Ovary (tissue), 7 donors: ENCODE measurements at regions not wholly inside any gene's neighbourhood (a gene's known extent, or its start where the extent isn't known, plus 50 kb on each side); places are given as distances from the start of the nearest gene placed in this dataset.

Experiments
- DNase-seq, 5 donors: peaks; one replicate each; pipeline ENCODE4 v3.0.0-alpha.2; 2019 to 2020
- H3K27ac ChIP-seq, 2 donors: fragments of 200-600 bp; one replicate each; pipeline versions ENCODE4 v1.5.1 to v1.8.0; 2019 to 2022
- H3K27me3 ChIP-seq: fragments of 200-600 bp; one replicate; pipeline ENCODE4 v1.8.0; 2022
- H3K36me3 ChIP-seq: fragments of 200-600 bp; sonication (generic); one replicate; pipeline ENCODE4 v1.5.1; 2019
- H3K4me1 ChIP-seq: one replicate; pipeline ENCODE4 v1.8.1; 2013; ENCODE audit warnings: mild to moderate bottlenecking, moderate library complexity; ENCODE audit not compliant: insufficient read depth
- H3K4me3 ChIP-seq: fragments of 200-600 bp; sonication (generic); one replicate; pipeline ENCODE4 v1.5.1; 2017
- H3K9me3 ChIP-seq, 2 donors: fragments of 200-600 bp in 1 of 2; sonication (generic) in 1 of 2; one replicate each; pipeline versions ENCODE4 v1.5.1 to v1.8.1; 2013 to 2019; ENCODE audit warnings: mild to moderate bottlenecking in 1 of 2, moderate library complexity in 1 of 2
- CTCF ChIP-seq, 3 donors: fragments of 450-650 bp in 2 of 3; fragments of 200-600 bp in 1 of 3; IDR thresholded peaks; one replicate each; pipeline versions ENCODE4 v1.5.1 to v1.8.0; 2016 to 2022; ENCODE audit warnings: antibody characterized with exemption in 3 of 3, mild to moderate bottlenecking in 1 of 3
- EP300 ChIP-seq: sonication (generic); formaldehyde crosslinking; IDR thresholded peaks from one replicate; pipeline ENCODE4 v1.6.1; 2017; ENCODE audit warnings: antibody characterized with exemption
- POLR2A ChIP-seq: fragments of 450-650 bp; IDR thresholded peaks from one replicate; pipeline ENCODE4 v1.6.1; 2017; ENCODE audit warnings: antibody characterized with exemption, mild to moderate bottlenecking, moderate library complexity
- WGBS, 3 donors: extraction: QIAGEN DNeasy Blood & Tissue Kit in 1 of 3; methylation state at CpG; one replicate each; pipeline versions ENCODE4 v1.1.5 to v1.1.7; 2013 to 2017; 5-methylcytosine and 5-hydroxymethylcytosine counted together
- intact Hi-C, 4 donors: fragments of 100-400 bp; cut with DNase I; formaldehyde crosslinking; loops; one replicate each; pipeline versions ENCODE4 v1.11.0 to v1.15.1; 2022 to 2023
- donor health status: DM: no; HTN: no; CAD: no; lungs with moderate emphysema.
- donor health status: DM: no; HTN: no; CAD: no.
- donor health status: Bipolar disorder and iron deficiency.
- donor health status: DM: no; HTN: no; CAD: no.
- donor health status: DM: yes; HTN: yes; CAD: no.

GRCh38 chr12:115830633-115831032 lies 446.9 kb downstream of the MED13L start:
- TF ChIP-seq CTCF (IDR thresholded peaks at IDR 0.05): no peak
- no peak for TF ChIP-seq POLR2A
- TF ChIP-seq EP300: no peak
- DNase-seq: no peak
- Histone ChIP-seq H3K4me1 (no peaks in the 10 kb centered on the region), H3K36me3 (no peaks in the 10 kb centered on the region), H3K27ac (no peak overlapping the region), H3K4me3 (no peak overlapping the region), H3K9me3 (no peaks in the 10 kb centered on the region), H3K27me3 (no peaks in the 10 kb centered on the region)
- intact Hi-C loops: no loop called here
- 86 to 97% (median 90%) methylated on average over 4 of the region's 4 CpGs for WGBS, 3 donors

DNA sequence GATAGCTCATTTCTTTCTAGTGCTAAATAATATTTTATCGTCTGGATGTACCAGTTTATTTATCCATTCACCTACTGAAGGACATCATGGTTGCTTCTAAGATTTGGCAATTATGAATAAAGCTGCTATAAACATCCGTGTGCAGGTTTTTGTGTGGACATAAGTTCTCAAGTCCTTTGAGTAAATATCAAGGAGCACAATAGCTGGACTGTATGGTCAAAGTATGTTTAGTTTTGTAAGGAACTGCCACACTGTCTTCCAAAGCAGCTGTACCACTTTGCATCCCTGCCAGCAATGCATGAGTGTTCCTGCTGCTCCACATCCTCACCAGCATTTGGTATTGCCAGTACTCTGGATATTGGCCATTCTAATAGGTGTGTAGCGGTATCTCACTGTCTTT lies 447.4 kb downstream of the MED13L start:
- H3K36me3 ChIP-seq: no peaks in the 10 kb centered on the region
- no peak for DNase-seq
- no peak overlapping the region for H3K4me3 ChIP-seq
- no peak for TF ChIP-seq EP300
- no peak for TF ChIP-seq POLR2A
- TF ChIP-seq CTCF (IDR thresholded peaks at IDR 0.05): no peak
- intact Hi-C loops: no loop called here
- H3K9me3 ChIP-seq: no peaks in the 10 kb centered on the region
- H3K27ac ChIP-seq: no peak overlapping the region
- 67 to 84% (median 76%) methylated on average over 3 of the region's 3 CpGs for WGBS, 3 donors
- H3K4me1 ChIP-seq: no peaks in the 10 kb centered on the region
- H3K27me3 ChIP-seq: no peaks in the 10 kb centered on the region

DNA sequence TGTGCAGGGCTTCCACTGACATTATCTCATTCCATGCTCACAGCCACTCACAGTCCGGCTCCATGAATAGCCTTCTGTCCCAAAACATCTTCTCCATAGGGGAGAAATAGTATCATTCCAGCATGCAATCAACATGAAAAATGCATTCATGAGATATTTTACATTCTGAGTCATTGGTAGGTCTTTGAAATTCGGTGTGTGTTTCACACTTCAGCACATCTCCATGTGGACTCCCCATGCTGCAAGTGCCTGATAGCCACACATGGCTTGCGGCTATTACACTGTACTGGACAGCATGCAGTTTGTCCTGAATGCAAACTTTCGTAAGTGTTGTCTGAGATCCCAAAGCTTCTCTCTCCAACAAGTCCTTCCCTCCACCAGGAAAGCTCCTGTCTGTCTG lies 449.3 kb downstream of the MED13L start:
- Histone ChIP-seq H3K4me3 (no peak overlapping the region), H3K27ac (no peak overlapping the region), H3K4me1 (no peaks in the 10 kb centered on the region), H3K36me3 (no peaks in the 10 kb centered on the region), H3K9me3 (no peaks in the 10 kb centered on the region), H3K27me3 (no peaks in the 10 kb centered on the region)
- intact Hi-C loops: loop anchor here in 1 of 4 donors (10.0 kb wide), 1 partner anchor 437 kb away; no protein-coding TSS in a partner anchor
- no peak for TF ChIP-seq POLR2A
- no peak for TF ChIP-seq CTCF (IDR thresholded peaks at IDR 0.05)
- no peak for TF ChIP-seq EP300
- WGBS, 3 donors: 50 to 65% (median 52%) methylated on average over 4 of the region's 4 CpGs
- no peak for DNase-seq

DNA sequence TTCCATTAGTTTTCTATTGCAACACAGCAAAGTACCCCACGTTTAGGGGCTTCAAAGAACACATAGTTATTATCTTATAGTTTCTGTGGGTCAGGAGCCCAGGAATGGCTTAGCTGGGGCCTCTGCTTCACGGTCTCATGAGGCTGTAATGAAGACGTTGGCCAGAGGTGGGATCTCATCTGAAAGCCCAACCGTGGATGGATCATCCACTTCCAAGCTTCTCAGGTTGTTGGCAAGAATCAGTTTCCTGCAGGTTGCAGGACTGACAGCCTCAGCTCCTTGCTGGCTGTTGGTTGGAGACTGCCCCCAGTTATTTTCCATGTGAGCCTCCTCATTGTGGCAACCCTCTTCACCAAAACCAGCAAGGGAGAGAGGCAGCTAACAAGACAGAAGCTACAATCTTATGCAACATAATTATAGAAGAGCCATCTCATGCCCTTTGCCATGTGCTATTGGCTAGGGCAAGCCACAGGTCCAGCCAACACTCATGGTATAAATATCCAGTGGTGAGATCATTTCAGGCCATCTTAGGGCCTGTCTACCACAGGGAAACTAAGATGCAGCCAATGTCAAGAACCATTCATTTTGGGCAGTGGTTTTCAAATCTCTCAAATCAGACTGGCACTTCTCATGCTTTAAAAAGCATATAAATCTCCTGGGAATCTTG lies 452.4 kb downstream of the MED13L start:
- no peak for DNase-seq
- H3K27me3 ChIP-seq: no peaks in the 10 kb centered on the region
- intact Hi-C loops: loop anchor here in 1 of 4 donors (10.0 kb wide), 1 partner anchor 440 kb away; no protein-coding TSS in a partner anchor
- H3K9me3 ChIP-seq: no peaks in the 10 kb centered on the region
- H3K27ac ChIP-seq: no peak overlapping the region
- TF ChIP-seq CTCF (IDR thresholded peaks at IDR 0.05) (no peak), EP300 (no peak), POLR2A (no peak)
- H3K4me3 ChIP-seq: no peak overlapping the region
- 79 to 88% (median 81%) methylated on average over 4 of the region's 4 CpGs for WGBS, 3 donors
- H3K4me1 ChIP-seq: no peaks in the 10 kb centered on the region
- no peaks in the 10 kb centered on the region for H3K36me3 ChIP-seq
